Endodermal cell (in vitro differentiated cells): ENCODE measurements at regions not wholly inside any gene's neighbourhood (a gene's known extent, or its start where the extent isn't known, plus 50 kb on each side); places are given as distances from the start of the nearest gene placed in this dataset.

Experiments used
- DNase-seq: peaks from one replicate; pipeline ENCODE4 v3.0.0-alpha.2; 2017
- H3K27ac ChIP-seq: 2 replicates; pipeline ENCODE4 v1.5.1; 2013; ENCODE audit warnings: mild to moderate bottlenecking, low read depth, low read length, moderate library complexity
- H3K27me3 ChIP-seq: 2 replicates; pipeline ENCODE4 v1.6.1; 2013; ENCODE audit warnings: mild to moderate bottlenecking, low read length, moderate library complexity; ENCODE audit not compliant: insufficient read depth, control insufficient read depth, poor library complexity, severe bottlenecking
- H3K36me3 ChIP-seq: 2 replicates; pipeline ENCODE4 v1.7.0; 2013; ENCODE audit warnings: mild to moderate bottlenecking, low read length, moderate library complexity; ENCODE audit not compliant: control insufficient read depth, insufficient read depth
- H3K4me1 ChIP-seq: one replicate; pipeline ENCODE4 v1.7.0; 2013; ENCODE audit warnings: low read length; ENCODE audit not compliant: control insufficient read depth, insufficient read depth
- H3K4me3 ChIP-seq: 2 replicates; pipeline ENCODE4 v1.5.1; 2013; ENCODE audit warnings: mild to moderate bottlenecking, low read length, moderate library complexity
- H3K9ac ChIP-seq: 2 replicates; pipeline ENCODE4 v1.6.1; 2013; ENCODE audit warnings: mild to moderate bottlenecking, low read length, moderate library complexity; ENCODE audit not compliant: poor library complexity, severe bottlenecking; ENCODE audit errors: extremely low read depth
- H3K9me3 ChIP-seq: 2 replicates; pipeline ENCODE4 v1.6.1; 2013; ENCODE audit warnings: mild to moderate bottlenecking, low read length, moderate library complexity; ENCODE audit not compliant: control insufficient read depth
- H3K27ac Mint-ChIP-seq: 2 replicates; pipeline ENCODE4 v1.8.0; 2020; ENCODE audit warnings: mixed read lengths
- H3K27me3 Mint-ChIP-seq: 2 replicates; pipeline ENCODE4 v1.8.0; 2021; ENCODE audit warnings: mild to moderate bottlenecking, mixed read lengths; ENCODE audit not compliant: insufficient read depth
- H3K36me3 Mint-ChIP-seq: 2 replicates; pipeline ENCODE4 v1.8.0; 2020; ENCODE audit warnings: low read depth, mixed read lengths
- H3K4me1 Mint-ChIP-seq: 2 replicates; pipeline ENCODE4 v1.8.0; 2020; ENCODE audit warnings: mixed read lengths
- H3K4me3 Mint-ChIP-seq: 2 replicates; pipeline ENCODE4 v1.8.0; 2020; ENCODE audit warnings: mild to moderate bottlenecking, moderate library complexity, mixed read lengths
- H3K9me3 Mint-ChIP-seq: 2 replicates; pipeline ENCODE4 v1.8.0; 2020; ENCODE audit warnings: mild to moderate bottlenecking, mixed read lengths
- WGBS, 2 experiments: methylation state at CpG; one replicate each; pipeline versions ENCODE4 v1.1.5 to v1.1.7; 2013; ENCODE audit warnings: missing lambda C conversion rate in 2 of 2, mixed read lengths in 1 of 2; ENCODE audit not compliant: insufficient coverage in 1 of 2, insufficient read length in 1 of 2; 5-methylcytosine and 5-hydroxymethylcytosine counted together
- TF ChIP-seq, protein P1 (sequence below): fragments of 200-600 bp; sonication (generic); conservative IDR thresholded peaks from 2 replicates; pipeline ENCODE4 v1.5.0; 2021; ENCODE audit warnings: antibody characterized with exemption, mild to moderate bottlenecking

DNA sequence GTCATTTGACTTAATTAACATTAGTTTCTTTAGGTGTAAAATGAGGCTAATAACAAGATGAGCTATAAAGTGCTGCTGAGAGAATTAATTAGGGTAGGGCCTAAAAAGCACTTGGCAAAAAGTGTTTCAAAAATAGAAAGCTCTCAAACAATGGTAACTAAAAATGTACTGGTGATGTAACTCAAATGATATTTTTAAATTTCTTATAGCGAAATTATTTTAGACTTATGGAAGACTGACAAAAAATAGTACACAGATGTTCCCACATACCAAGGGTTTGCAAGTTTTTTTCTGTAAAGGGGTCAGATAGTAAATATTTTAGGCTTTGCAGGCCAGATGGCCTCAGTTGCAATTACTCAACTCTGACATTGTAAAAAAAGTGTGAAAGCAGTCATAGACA lies 190.7 kb upstream of the UFL1 start:
- H3K9me3 ChIP-seq: peaks cover 3% of the 10 kb centered on the region
- Mint-ChIP-seq H3K4me1 (no peaks in the 10 kb centered on the region), H3K9me3 (peaks cover 11% of the 10 kb centered on the region), H3K36me3 (no peaks in the 10 kb centered on the region), H3K27ac (no peak overlapping the region), H3K27me3 (no peaks in the 10 kb centered on the region), H3K4me3 (no peak overlapping the region)
- DNase-seq: no peak
- no peaks in the 10 kb centered on the region for H3K4me1 ChIP-seq
- H3K36me3 ChIP-seq: no peaks in the 10 kb centered on the region
- TF ChIP-seq, protein P1, sequence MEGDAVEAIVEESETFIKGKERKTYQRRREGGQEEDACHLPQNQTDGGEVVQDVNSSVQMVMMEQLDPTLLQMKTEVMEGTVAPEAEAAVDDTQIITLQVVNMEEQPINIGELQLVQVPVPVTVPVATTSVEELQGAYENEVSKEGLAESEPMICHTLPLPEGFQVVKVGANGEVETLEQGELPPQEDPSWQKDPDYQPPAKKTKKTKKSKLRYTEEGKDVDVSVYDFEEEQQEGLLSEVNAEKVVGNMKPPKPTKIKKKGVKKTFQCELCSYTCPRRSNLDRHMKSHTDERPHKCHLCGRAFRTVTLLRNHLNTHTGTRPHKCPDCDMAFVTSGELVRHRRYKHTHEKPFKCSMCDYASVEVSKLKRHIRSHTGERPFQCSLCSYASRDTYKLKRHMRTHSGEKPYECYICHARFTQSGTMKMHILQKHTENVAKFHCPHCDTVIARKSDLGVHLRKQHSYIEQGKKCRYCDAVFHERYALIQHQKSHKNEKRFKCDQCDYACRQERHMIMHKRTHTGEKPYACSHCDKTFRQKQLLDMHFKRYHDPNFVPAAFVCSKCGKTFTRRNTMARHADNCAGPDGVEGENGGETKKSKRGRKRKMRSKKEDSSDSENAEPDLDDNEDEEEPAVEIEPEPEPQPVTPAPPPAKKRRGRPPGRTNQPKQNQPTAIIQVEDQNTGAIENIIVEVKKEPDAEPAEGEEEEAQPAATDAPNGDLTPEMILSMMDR: no peak
- H3K27me3 ChIP-seq: no peaks in the 10 kb centered on the region
- 100% methylated on average over 1 of the region's 1 CpG; no CpG with 5 or more reads in 1 of the 2 experiments for WGBS, 2 experiments
- H3K9ac ChIP-seq: no peak overlapping the region
- no peak overlapping the region for H3K27ac ChIP-seq
- H3K4me3 ChIP-seq: no peak overlapping the region

DNA sequence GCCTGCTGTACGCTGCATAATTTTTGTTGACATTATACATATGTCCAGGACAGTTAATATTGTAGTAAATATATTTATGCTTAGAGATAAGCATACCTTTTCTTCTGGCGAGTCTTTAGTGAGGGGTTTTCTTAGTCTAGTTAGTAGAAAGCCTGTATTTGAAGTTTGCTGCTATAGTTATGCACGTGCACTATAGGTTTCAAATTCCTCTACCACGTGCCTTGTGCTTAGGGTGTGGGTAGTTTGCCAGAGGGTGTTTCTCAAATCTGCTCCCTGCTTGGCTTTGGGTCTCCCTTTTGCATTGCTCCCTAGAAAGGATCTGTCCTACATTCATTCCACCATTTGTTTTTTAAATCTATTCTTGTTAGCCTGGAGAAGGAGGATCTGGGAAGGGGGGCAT lies 181.4 kb upstream of the UFL1 start:
- WGBS, 2 experiments: 93 to 100% methylated on average over 1 to 4 of the region's 4 CpGs
- Mint-ChIP-seq H3K27me3 (no peaks in the 10 kb centered on the region), H3K4me3 (no peak overlapping the region), H3K36me3 (no peaks in the 10 kb centered on the region), H3K27ac (no peak overlapping the region), H3K4me1 (no peaks in the 10 kb centered on the region), H3K9me3 (peaks cover 20% of the 10 kb centered on the region)
- Histone ChIP-seq H3K27me3 (no peaks in the 10 kb centered on the region), H3K9me3 (no peaks in the 10 kb centered on the region), H3K4me3 (no peak overlapping the region), H3K4me1 (no peaks in the 10 kb centered on the region), H3K36me3 (no peaks in the 10 kb centered on the region), H3K9ac (no peak overlapping the region), H3K27ac (no peak overlapping the region)
- DNase-seq: no peak
- TF ChIP-seq, protein P1: no peak

DNA sequence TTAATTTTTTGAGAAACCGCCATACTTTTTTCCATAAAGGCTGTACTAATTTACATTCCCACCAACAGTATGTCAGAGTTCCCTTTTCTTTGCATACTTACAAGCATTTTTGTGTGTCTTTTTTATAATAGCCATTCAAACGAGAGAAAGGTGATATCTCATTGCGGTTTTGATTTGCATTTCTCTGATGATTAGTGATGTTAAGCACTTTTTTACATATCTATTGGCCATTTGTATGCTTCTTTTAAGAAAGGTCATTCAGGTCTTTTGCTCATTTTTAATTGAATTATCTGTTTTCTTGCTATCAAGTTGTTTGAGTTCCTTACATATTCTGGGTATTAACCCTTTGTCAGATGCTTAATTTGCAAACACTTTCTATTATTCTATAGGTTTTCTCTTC lies 176.1 kb upstream of the UFL1 start:
- Mint-ChIP-seq H3K36me3 (no peaks in the 10 kb centered on the region), H3K9me3 (peaks cover 19% of the 10 kb centered on the region), H3K27ac (no peak overlapping the region), H3K27me3 (no peaks in the 10 kb centered on the region), H3K4me3 (no peak overlapping the region), H3K4me1 (no peaks in the 10 kb centered on the region)
- Histone ChIP-seq H3K27ac (no peak overlapping the region), H3K4me1 (no peaks in the 10 kb centered on the region), H3K9ac (no peak overlapping the region), H3K9me3 (no peaks in the 10 kb centered on the region), H3K36me3 (no peaks in the 10 kb centered on the region), H3K4me3 (no peak overlapping the region), H3K27me3 (no peaks in the 10 kb centered on the region)
- 83 to 86% methylated on average over 2 to 3 of the region's 3 CpGs for WGBS, 2 experiments
- TF ChIP-seq, protein P1: no peak
- DNase-seq: no peak
